A549 (cell line): ENCODE measurements at regions not wholly inside any gene's neighbourhood (a gene's known extent, or its start where the extent isn't known, plus 50 kb on each side); places are given as distances from the start of the nearest gene placed in this dataset.

Source experiments
- ATAC-seq, 2 experiments: fragments of 200-7000 bp in 1 of 2; fragments of >200 bp in 1 of 2; cut with Nextera tagmentation in 1 of 2; cut with Tn5 transposase in 1 of 2; 3 replicates each; pipeline versions ENCODE4 v1.8.0 to v1.9.1; 2018 to 2020; ENCODE audit warnings: mild to moderate bottlenecking in 1 of 2, moderate library complexity in 1 of 2
- CTCF ChIA-PET: fragments of 300-600 bp; sonication (Branson Sonifier 250); formaldehyde crosslinking; extraction: SDS; loops from one replicate; lab custom pipeline; 2021; ENCODE audit warnings: antibody characterized with exemption, inconsistent platforms; lab: Yijun Ruan, JAX
- POLR2A ChIA-PET: fragments of 350-600 bp; formaldehyde crosslinking; extraction: SDS; loops from one replicate; lab custom pipeline; 2021; ENCODE audit warnings: antibody characterized with exemption, inconsistent platforms; lab: Yijun Ruan, JAX
- DNase-seq, 2 experiments: peaks; one replicate each; pipeline versions ENCODE4 v3.0.0 to v3.0.0-alpha.2; 2011 to 2016; ENCODE audit warnings: low read depth in 1 of 2, low spot score in 1 of 2
- FAIRE-seq: peaks from 2 replicates; lab custom pipeline; 2011; peaks lifted over from hg19 to GRCh38; lab: Jason Lieb, UNC
- H3K27ac ChIP-seq, 2 experiments: fragments of >200 bp; sonication (Bioruptor Twin); formaldehyde crosslinking; 3 replicates each; pipeline ENCODE4 v1.5.1; 2016 to 2017
- H3K4me1 ChIP-seq: fragments of >200 bp; sonication (Bioruptor Twin); formaldehyde crosslinking; 3 replicates; pipeline ENCODE4 v1.6.1; 2016
- H3K4me2 ChIP-seq: fragments of >200 bp; sonication (Bioruptor Twin); formaldehyde crosslinking; 3 replicates; pipeline ENCODE4 v1.6.1; 2016
- H3K4me3 ChIP-seq: fragments of >200 bp; sonication (Bioruptor Twin); formaldehyde crosslinking; 3 replicates; pipeline ENCODE4 v1.5.1; 2016
- H3K9me3 ChIP-seq: fragments of >200 bp; sonication (Bioruptor Twin); formaldehyde crosslinking; 3 replicates; pipeline ENCODE4 v1.6.1; 2016
- CBX2 ChIP-seq: fragments of 200-600 bp; sonication (generic); IDR thresholded peaks from 2 replicates; pipeline ENCODE4 v1.6.1; 2016; ENCODE audit warnings: low read depth, mild to moderate bottlenecking, borderline replicate concordance
- CBX8 ChIP-seq: fragments of 200-600 bp; sonication (generic); IDR thresholded peaks from 2 replicates; pipeline ENCODE4 v1.6.1; 2016
- CEBPB ChIP-seq, 2 experiments: fragments of >200 bp in 1 of 2; sonication (Bioruptor Twin) in 1 of 2; formaldehyde crosslinking in 1 of 2; IDR thresholded peaks; 2 replicates each; pipeline ENCODE4 v1.6.1; 2012 to 2016
- EHF ChIP-seq: fragments of 250-450 bp; sonication (Bioruptor Pico); IDR thresholded peaks from 2 replicates; pipeline ENCODE4 v1.5.0; 2020; ENCODE audit warnings: mild to moderate bottlenecking
- EP300 ChIP-seq, 2 experiments: fragments of >200 bp; sonication (Bioruptor Twin); formaldehyde crosslinking; IDR thresholded peaks; 2 replicates in 1 of 2; 3 replicates in 1 of 2; pipeline ENCODE4 v1.6.1; 2016 to 2017
- FOSL2 ChIP-seq, 2 experiments: fragments of 450-650 bp in 1 of 2; fragments of >200 bp in 1 of 2; sonication (Bioruptor Twin) in 1 of 2; formaldehyde crosslinking; IDR thresholded peaks; 2 replicates each; pipeline versions ENCODE4 v1.5.0 to v1.6.1; 2016 to 2020; ENCODE audit warnings: mild to moderate bottlenecking in 1 of 2, moderate library complexity in 1 of 2
- FOXS1 ChIP-seq: fragments of 250-450 bp; sonication (Bioruptor Pico); IDR thresholded peaks from 2 replicates; pipeline ENCODE4 v1.5.0; 2020; ENCODE audit warnings: mild to moderate bottlenecking, moderate library complexity
- HOXB5 ChIP-seq: fragments of 250-450 bp; sonication (Bioruptor Pico); IDR thresholded peaks from 2 replicates; pipeline ENCODE4 v1.5.0; 2020; ENCODE audit warnings: mild to moderate bottlenecking, moderate library complexity
- JUN ChIP-seq, 2 experiments: fragments of >200 bp; sonication (Bioruptor Twin); formaldehyde crosslinking; IDR thresholded peaks; 2 replicates in 1 of 2; 3 replicates in 1 of 2; pipeline ENCODE4 v1.6.1; 2016 to 2017
- JUNB ChIP-seq: fragments of >200 bp; sonication (Bioruptor Twin); formaldehyde crosslinking; IDR thresholded peaks from 2 replicates; pipeline ENCODE4 v1.6.1; 2016
- KDM1A ChIP-seq: fragments of 200-600 bp; sonication (generic); IDR thresholded peaks from 2 replicates; pipeline ENCODE4 v1.6.1; 2016; ENCODE audit warnings: low read depth, mild to moderate bottlenecking
- KDM5A ChIP-seq: fragments of 200-600 bp; sonication (generic); IDR thresholded peaks from 2 replicates; pipeline ENCODE4 v1.6.1; 2016; ENCODE audit warnings: antibody characterized with exemption, mild to moderate bottlenecking
- MAZ ChIP-seq: fragments of 150-350 bp; IDR thresholded peaks from 2 replicates; pipeline ENCODE4 v1.6.1; 2014; ENCODE audit warnings: antibody characterized with exemption, low read depth, low read length, borderline replicate concordance
- MYC ChIP-seq: IDR thresholded peaks from 2 replicates; pipeline ENCODE4 v1.6.1; 2012; ENCODE audit warnings: mild to moderate bottlenecking, inconsistent platforms, low read length, improper control_type of control experiment, borderline replicate concordance
- NFE2L2 ChIP-seq: fragments of 150-350 bp; conservative IDR thresholded peaks from 2 replicates; pipeline ENCODE4 v1.6.1; 2014; ENCODE audit warnings: low read length
- NPAS2 ChIP-seq: fragments of 250-450 bp; sonication (Bioruptor Pico); IDR thresholded peaks from 2 replicates; pipeline ENCODE4 v1.8.0; 2022; ENCODE audit warnings: mild to moderate bottlenecking, moderate library complexity, borderline replicate concordance
- NR3C1 ChIP-seq: fragments of >200 bp; sonication (Bioruptor Twin); formaldehyde crosslinking; IDR thresholded peaks from 3 replicates; pipeline ENCODE4 v1.6.1; 2017
- POLR2A ChIP-seq: IDR thresholded peaks from 2 replicates; pipeline ENCODE4 v1.6.1; 2012; ENCODE audit warnings: mild to moderate bottlenecking, low read length
- RFX5 ChIP-seq: fragments of 450-650 bp; IDR thresholded peaks from 2 replicates; pipeline ENCODE4 v1.7.1; 2014; ENCODE audit warnings: antibody characterized with exemption, mild to moderate bottlenecking, moderate library complexity
- ZFP36 ChIP-seq: fragments of 450-650 bp; IDR thresholded peaks from 2 replicates; pipeline ENCODE4 v1.6.1; 2014; ENCODE audit warnings: borderline replicate concordance; ENCODE audit not compliant: partially characterized antibody
- ZNF302 ChIP-seq: fragments of 250-450 bp; sonication (Bioruptor Pico); IDR thresholded peaks from 2 replicates; pipeline ENCODE4 v1.9.0; 2021; ENCODE audit warnings: inconsistent platforms, mild to moderate bottlenecking, moderate library complexity
- ZSCAN20 ChIP-seq: fragments of 250-450 bp; sonication (Bioruptor Pico); IDR thresholded peaks from 2 replicates; pipeline ENCODE4 v1.8.0; 2022; ENCODE audit warnings: mild to moderate bottlenecking, moderate library complexity
- WGBS: methylation state at CpG from one replicate; pipeline ENCODE4 v1.1.6; 2017; ENCODE audit errors: missing lambda C conversion rate; 5-methylcytosine and 5-hydroxymethylcytosine counted together
- TF ChIP-seq, protein P1 (sequence below): fragments of 450-650 bp; IDR thresholded peaks from 2 replicates; pipeline ENCODE4 v1.6.1; 2014; ENCODE audit warnings: antibody characterized with exemption
- TF ChIP-seq, protein P2 (sequence below): IDR thresholded peaks from 2 replicates; pipeline ENCODE4 v1.6.1; 2012; ENCODE audit warnings: low read depth, borderline replicate concordance
- TF ChIP-seq, protein P3 (sequence below): IDR thresholded peaks from 2 replicates; pipeline ENCODE4 v1.6.1; 2012
- TF ChIP-seq, protein P4 (sequence below): fragments of >200 bp; sonication (Bioruptor Twin); formaldehyde crosslinking; IDR thresholded peaks from 3 replicates; pipeline ENCODE4 v1.6.1; 2016

DNA sequence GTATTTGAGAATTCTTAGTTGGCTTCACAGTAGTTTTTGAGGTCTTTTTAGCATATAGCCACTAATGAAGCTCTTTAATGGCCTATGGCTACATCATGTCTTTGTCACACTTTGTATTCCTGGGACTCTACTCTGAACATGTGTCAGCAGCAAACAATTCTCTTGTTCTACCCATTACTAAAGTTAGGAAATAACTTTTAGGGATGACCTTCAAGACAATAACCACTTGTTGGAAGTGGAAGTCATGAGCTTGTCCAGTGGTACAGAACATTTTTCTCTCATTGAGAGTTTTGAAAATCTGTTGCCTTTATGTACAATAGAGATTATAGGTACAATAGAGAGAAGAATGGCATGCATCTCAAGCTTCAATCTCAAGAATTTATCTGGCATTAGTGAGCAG lies 571.6 kb upstream of the JAG1 start:
- ATAC-seq (no peak), FAIRE-seq (no peak), DNase-seq (no peak)
- Histone ChIP-seq H3K4me2 (no peak overlapping the region), H3K4me1 (no peaks in the 10 kb centered on the region), H3K9me3 (no peaks in the 10 kb centered on the region), H3K27ac (no peak overlapping the region), H3K4me3 (no peak overlapping the region)
- TF ChIP-seq CBX2 (no peak), KDM5A (no peak), NFE2L2 (no peak), JUN (IDR thresholded peaks at IDR 0.05) (no peak), EHF (CRISPR knock-in tag) (no peak), JUNB (no peak), ZFP36 (no peak), CBX8 (no peak), HOXB5 (CRISPR knock-in tag) (no peak), NPAS2 (CRISPR knock-in tag) (no peak), KDM1A (no peak), POLR2A (no peak), CEBPB (IDR thresholded peaks at IDR 0.05) (no peak), RFX5 (no peak)
- TF ChIP-seq, protein P1, sequence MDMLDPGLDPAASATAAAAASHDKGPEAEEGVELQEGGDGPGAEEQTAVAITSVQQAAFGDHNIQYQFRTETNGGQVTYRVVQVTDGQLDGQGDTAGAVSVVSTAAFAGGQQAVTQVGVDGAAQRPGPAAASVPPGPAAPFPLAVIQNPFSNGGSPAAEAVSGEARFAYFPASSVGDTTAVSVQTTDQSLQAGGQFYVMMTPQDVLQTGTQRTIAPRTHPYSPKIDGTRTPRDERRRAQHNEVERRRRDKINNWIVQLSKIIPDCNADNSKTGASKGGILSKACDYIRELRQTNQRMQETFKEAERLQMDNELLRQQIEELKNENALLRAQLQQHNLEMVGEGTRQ: no peak
- TF ChIP-seq, protein P2, sequence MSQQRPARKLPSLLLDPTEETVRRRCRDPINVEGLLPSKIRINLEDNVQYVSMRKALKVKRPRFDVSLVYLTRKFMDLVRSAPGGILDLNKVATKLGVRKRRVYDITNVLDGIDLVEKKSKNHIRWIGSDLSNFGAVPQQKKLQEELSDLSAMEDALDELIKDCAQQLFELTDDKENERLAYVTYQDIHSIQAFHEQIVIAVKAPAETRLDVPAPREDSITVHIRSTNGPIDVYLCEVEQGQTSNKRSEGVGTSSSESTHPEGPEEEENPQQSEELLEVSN: no peak
- TF ChIP-seq, protein P3, sequence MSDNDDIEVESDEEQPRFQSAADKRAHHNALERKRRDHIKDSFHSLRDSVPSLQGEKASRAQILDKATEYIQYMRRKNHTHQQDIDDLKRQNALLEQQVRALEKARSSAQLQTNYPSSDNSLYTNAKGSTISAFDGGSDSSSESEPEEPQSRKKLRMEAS: no peak
- ChIA-PET CTCF (no interaction called here), POLR2A (interaction anchor here (1.0 kb wide), 1 partner anchor 22 kb away, joined by 3 read pairs; no protein-coding TSS in a partner anchor)

DNA sequence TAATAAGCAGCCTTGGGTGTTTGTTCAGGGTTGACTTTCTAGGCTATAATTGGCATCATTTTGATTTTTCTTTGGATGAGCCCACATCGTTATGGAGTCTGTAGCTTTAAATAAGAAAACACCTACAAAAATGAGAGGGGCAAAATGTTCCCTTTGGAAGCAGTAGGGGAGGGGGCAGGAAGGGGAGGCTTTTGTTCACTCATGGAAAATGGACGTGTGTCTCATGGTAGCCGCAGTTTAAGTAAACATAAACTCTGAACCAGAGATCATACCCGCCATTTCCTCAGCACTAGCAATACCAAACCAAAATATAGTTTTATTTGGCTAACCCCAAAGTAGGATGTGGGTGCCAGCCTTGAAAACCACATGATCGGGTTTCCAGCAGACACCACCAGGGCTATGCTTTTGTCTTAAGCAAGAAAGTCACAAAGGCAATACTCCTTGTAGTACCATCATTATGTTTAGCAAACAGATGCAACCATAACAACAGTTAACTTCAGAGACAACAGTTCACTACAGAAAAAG lies 572.5 kb upstream of the JAG1 start:
- TF ChIP-seq MYC (no peak), FOXS1 (CRISPR knock-in tag) (no peak), ZSCAN20 (CRISPR knock-in tag) (no peak), CEBPB (IDR thresholded peaks at IDR 0.05) (no peak)
- POLR2A ChIA-PET: interaction anchor here (1.0 kb wide), 1 partner anchor 23 kb away, joined by 3 read pairs; no protein-coding TSS in a partner anchor
- no peak for ATAC-seq
- Histone ChIP-seq H3K27ac (no peak overlapping the region), H3K9me3 (no peaks in the 10 kb centered on the region), H3K4me3 (no peak overlapping the region), H3K4me2 (no peak overlapping the region), H3K4me1 (no peaks in the 10 kb centered on the region)
- DNase-seq: no peak
- WGBS: 83% methylated on average over 5 of the region's 5 CpGs
- CTCF ChIA-PET: no interaction called here
- no peak for FAIRE-seq

DNA sequence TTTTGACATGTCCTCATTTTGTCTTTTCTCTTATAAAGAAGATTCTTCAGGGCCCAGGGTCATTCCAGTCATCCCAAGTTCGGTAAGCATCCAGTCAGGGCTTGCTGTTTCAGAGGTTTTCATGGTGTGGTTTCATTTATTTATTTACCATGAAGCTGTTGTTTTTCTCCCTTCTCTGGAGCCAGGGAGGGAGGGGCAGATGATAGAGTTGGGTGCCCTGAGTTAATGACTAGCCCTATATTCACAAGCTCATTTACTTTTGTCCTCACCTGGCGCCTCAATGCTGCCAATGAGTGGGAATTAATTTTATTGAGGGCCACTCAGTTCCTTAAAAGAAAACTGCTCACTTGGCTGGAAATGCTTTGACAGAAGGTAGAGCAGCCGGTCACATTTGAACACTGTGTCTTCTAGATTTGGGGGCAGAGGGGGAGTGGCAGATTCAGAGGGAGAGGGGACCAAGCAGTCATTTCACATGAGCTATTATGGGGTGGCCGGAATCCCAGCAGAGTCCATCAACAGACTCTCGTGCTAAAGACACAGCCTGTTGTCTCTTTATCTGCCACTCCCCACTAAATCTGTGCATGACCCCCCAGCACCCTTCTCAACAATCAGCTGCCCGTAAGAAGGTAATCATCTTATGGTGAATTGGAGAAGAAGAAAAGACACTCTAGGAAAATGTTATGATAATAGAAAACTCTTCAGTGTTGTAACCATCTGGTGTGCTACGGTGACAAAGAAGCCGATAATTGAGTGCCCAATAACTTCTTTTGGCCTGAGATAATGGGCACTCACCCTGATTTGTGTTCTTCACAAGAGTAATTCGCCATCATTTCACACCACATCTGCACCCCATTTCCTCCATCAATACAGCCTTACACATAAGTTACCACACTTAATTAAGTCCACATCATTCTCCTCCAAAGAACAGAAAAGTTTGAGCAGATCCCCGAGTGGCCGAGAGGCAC lies 573.5 kb upstream of the JAG1 start:
- H3K4me2 ChIP-seq: no peak overlapping the region
- no peaks in the 10 kb centered on the region for H3K9me3 ChIP-seq
- ChIA-PET POLR2A (interaction anchor here (1.0 kb wide), 1 partner anchor 20 kb away, joined by 4 read pairs; no protein-coding TSS in a partner anchor), CTCF (interaction anchor here (1.3 kb wide), 2 partner anchors 35 to 40 kb away, joined by 3 to 4 read pairs; no protein-coding TSS in a partner anchor)
- DNase-seq (no peak), FAIRE-seq (no peak), ATAC-seq (no peak)
- 75% methylated on average over 11 of the region's 11 CpGs for WGBS
- no peak overlapping the region for H3K27ac ChIP-seq
- no peaks in the 10 kb centered on the region for H3K4me1 ChIP-seq
- H3K4me3 ChIP-seq: no peak overlapping the region
- TF ChIP-seq NR3C1: no peak
- TF ChIP-seq, protein P4, sequence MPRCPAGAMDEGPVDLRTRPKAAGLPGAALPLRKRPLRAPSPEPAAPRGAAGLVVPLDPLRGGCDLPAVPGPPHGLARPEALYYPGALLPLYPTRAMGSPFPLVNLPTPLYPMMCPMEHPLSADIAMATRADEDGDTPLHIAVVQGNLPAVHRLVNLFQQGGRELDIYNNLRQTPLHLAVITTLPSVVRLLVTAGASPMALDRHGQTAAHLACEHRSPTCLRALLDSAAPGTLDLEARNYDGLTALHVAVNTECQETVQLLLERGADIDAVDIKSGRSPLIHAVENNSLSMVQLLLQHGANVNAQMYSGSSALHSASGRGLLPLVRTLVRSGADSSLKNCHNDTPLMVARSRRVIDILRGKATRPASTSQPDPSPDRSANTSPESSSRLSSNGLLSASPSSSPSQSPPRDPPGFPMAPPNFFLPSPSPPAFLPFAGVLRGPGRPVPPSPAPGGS: no peak
- no peak for TF ChIP-seq FOSL2 (IDR thresholded peaks at IDR 0.05)
- TF ChIP-seq FOSL2 (CRISPR knock-in tag; IDR thresholded peaks at IDR 0.05): no peak
- TF ChIP-seq NPAS2 (CRISPR knock-in tag): no peak
- TF ChIP-seq ZNF302 (CRISPR knock-in tag): no peak
- TF ChIP-seq MAZ: no peak
- no peak for TF ChIP-seq JUN (IDR thresholded peaks at IDR 0.05)
- TF ChIP-seq EP300 (IDR thresholded peaks at IDR 0.05): no peak
- TF ChIP-seq, protein P1: no peak
- no peak for TF ChIP-seq MYC
